GM19468 (cell line): ENCODE measurements at regions not wholly inside any gene's neighbourhood (a gene's known extent, or its start where the extent isn't known, plus 50 kb on each side); places are given as distances from the start of the nearest gene placed in this dataset.
"Not testable (repeated sequence)": the region's sequence is repeated elsewhere in the genome, so short reads cannot be mapped to it uniquely, and the experiment has no call there.

Source experiments
- ATAC-seq: cut with Tn5 transposase; IDR thresholded peaks from one replicate; pipeline ENCODE4 v1.9.1; 2021; ENCODE audit warnings: mild to moderate bottlenecking, moderate library complexity, moderate number of reproducible peaks; ENCODE audit not compliant: unreplicated experiment; ENCODE audit errors: extremely low read depth

DNA sequence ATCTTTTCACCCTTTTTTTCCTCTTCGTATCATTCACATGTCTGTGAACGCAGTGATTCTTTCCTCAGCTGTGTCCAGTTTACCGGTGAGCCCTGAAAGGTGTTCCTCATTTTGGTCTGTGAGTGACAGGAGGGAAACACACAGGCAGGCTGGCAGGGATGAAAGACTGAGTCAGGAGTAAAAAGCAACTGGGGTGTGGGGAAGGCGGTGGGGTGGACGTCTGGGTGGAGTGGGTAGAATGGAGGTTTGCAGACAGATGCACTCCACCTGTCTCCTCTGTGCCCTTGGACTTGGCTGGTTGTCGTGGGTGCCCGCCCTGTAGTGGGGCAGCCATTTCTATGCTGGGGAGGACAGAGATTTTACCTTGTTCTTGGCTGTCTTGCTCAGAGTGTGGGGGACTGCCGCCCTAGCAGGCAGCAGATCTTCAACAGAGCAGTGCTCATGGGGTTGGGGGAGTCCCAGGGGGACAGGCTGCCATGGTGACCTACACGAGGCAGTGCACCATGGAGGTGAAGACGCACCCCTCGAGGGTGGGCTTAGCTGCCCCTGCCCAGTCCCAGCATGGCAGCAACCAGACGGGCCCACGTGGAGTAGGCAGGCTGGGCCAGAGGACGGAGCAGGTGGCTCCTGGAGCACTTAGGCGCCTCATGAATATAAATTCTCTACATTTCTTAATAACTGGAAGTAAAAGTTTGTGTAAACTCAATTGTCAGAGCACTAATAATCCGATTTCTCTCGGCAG lies 603.7 kb downstream of the TBC1D22A start:
- ATAC-seq, result no peak

DNA sequence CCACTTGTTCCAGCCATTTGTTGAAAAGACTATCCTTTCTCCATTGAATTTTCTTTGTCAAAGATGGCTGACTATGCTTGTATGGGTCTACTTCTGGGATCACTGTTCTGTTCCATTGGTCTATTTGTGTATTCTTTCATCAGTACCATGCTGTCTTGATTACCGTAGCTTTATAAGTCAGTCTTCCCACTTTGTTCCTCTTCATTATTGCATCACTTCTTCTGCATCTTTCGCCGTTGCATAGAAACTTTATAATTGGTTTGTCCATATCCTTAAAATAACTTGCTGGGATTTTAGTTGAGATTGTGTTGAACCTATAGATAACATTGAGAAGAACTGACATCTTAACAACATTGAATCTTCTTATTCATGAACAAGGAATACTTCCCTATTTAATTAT lies 598.8 kb downstream of the TBC1D22A start:
- no peak for ATAC-seq

DNA sequence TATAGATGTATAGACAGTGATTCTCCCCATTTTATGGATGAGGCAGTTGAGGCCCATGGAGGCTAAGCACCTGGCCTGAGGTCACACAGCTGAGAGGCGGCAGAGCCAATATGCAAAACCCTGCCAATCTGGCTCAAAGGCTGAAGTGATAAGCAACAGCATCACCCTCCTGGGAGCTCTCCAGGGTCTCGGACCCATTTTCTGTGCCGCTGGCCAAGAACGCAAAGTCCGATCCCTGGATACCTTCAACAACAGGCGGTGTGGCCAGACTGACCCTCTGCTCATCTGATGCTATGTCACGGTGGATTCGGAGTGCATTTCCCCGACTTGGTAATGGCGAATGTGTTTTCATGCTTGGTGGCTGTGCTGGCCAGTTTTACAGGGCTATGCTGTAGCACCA lies 595.0 kb downstream of the TBC1D22A start:
- no peak for ATAC-seq

DNA sequence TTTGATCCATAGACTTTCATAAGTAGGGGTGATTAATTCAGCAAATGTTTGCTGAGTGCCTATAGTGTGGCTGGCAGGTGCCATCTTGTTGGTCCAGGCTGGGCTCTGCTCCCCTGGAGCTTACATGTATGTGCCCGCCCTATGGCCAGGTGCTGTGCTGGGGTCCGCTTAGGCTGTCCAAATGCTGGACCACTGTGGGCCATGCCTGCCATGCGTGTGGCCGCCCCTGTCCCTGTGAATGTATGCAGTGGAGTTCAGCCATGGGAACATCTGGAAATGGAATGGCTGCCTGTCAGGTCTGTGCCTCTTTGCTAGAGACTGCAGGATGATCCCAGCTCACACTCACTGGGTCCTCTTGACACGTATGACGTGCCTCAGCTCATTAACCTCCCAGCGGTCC lies 594.6 kb downstream of the TBC1D22A start:
- no peak for ATAC-seq

DNA sequence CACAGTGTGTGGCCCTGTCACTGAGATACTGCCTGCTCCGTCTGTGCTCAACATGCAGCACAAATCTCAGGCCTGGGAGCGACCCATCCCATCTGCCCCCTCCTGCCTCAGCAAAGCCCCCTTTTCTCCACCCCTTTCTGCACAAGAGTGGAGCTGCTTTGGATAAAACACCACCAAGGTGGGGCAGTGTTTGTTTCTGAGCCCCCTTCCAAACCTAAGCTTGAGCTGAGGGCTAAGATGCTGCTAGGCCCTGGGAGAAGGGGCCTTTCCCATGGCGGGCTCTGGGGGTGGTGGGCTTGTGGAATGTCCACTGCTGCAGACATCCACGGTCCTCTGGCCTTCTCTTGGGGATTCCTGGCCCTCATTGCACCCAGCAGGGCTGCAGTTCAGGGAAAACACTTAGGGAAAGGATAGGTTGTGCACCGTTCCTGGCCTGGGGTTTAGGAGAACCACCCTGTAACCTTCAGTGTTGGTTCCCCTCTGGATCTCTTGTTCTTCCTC lies 594.1 kb downstream of the TBC1D22A start:
- no peak for ATAC-seq

DNA sequence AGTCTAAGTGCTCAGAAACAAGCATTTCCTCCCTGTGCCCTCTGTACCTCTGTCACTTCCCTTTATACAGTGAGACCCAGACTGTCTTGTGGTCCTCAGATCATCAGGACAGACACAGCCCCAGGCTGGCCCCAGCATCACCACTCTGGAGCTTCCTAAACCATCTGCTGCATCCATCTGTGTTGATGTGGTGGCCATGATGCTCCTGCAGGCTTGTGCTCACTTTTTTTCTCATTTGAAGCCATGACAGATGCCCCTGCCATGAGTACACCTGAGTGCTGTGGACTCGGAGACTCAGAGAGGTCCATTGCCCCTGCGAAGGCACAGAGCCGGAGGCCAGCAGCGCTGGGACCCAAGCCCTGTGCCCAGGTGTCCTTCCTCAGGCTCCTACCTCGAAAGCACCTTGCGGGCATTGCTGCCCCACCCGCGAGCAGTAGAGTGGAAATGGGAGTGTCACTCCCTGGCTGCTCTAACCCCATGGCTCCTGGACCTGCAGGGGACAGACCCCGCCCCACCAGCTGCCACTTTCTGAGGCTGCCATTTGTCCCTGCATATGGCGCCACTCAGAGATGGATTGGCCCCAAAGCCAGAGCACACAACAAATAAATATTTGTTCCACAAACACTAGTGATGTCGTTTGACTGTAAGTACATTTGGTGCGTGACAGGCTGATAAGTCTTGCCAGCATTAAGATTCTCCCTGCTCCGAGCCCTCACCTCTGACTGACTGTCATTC lies 593.5 kb downstream of the TBC1D22A start:
- ATAC-seq, result no peak

DNA sequence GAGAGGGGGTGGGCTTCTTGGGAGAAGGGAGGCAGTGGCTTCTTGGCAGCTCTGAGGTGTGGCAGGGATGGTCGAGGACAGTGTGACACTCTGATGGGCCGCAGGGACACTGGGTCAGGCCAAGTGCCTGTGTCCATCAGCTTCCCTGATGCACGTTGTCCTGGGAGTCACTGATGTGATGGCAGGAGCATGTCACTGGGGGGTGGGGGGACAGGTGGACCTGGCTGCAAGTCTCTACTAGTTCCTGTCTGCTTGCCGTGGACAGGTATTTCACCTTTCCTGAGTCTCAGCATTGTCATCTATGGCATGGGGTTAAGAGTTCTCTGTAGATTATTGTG lies 592.9 kb downstream of the TBC1D22A start:
- ATAC-seq, result no peak

DNA sequence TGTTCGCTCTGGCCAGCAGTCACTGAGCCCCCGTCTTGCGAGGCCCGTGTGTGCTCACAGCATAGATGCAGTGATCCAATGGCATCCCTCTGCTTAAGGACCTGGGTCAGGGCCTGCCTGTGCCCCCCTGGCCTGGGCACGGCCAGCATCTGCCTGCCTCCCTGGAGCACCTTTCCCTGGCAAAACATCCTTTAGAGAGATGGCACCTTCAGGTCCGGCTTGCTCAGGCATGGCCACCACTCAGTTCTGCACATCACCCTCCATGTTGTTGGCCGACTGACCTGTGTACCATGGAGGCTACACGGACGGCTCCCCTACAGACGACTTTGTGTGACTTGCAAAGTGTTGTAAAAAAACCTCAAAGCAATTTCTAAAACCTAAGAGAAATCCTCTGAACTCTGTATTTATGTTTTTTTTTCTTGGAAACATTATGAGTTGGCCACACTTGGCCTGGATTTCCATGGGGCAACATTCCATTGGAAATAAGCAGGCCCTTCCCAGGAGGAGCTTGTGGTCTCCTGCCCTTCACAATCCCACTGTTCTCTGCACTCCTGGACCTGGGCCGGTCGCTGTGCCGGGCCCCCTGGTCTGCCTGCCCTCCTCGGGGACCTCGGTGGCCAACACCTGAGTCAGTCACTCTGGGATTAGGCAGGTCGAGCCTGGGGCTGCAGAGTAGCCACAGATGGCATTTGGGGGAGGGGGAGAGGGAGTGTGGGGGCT lies 592.4 kb downstream of the TBC1D22A start:
- ATAC-seq, result no peak

DNA sequence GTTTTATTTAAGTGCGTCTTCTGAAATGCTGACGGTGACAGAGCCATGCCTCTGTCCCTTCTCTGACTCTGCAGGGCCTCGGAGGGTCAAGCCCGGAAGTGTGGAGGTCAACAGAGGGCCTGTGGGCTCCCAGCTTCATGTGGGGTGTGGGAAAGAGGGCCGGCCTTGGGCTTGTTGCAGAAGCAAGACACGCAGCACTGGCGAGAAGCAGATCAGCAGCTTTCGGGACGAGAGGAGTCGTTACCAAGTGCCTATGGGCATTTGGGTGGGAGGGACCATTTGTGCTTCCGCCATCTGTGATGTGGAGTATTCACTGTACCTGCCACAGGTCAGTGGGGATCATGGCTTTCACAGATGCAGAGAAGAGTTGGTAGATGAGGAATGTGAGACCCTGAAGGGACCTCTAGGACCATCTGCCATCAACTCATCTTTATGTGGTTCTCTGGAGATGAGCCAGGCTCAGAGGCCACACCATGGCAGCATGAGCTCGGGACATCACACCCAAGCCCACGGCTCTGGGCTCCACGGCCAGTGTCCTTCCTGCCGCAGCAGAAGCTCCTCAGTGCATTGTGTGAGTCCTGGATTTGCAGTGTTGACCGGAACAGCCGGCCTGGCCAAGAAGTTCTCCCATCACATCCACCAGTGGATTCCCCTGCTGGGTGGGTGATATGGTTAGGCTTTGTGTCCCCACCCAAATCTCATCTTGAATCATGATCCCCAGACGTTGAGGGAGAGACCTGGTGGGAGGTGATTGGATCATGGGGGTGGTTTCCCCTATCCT lies 590.7 kb downstream of the TBC1D22A start:
- no peak for ATAC-seq

DNA sequence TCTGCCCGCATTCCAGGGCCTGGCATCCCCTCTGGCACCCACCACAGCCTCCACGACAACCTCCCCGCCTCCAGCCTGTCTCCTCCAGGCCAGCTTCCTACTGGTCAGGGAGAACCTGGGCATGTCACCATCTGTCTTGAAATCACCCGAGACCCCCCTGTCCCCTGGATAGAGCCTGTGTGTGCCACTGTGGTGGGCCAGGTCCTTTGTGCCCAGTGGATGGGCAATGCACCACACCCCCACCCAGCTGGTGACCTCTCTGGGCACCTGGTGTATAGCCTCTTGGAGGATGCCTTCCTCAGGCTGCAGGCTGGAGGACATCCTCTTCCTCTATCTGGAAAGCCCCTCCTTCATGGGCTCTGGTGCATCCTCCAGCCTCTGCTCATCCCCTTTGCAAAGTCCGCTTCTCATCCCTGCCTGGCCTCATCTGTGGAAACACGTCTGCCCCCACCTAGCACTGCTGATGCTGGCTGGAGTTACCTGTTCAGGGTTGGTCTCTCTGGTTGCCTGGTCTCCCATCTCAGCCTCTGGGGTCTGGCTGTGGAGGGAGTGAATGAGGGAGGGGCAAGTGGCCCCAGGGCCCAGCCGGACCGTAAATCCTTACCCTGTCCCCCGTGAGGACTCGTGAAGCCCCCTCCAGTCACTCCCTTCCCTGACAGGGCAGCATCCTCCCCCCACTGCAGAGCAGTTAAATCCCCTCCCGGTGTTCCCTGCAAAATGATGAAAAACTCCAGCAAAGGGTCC lies 589.6 kb downstream of the TBC1D22A start:
- ATAC-seq, result no peak

DNA sequence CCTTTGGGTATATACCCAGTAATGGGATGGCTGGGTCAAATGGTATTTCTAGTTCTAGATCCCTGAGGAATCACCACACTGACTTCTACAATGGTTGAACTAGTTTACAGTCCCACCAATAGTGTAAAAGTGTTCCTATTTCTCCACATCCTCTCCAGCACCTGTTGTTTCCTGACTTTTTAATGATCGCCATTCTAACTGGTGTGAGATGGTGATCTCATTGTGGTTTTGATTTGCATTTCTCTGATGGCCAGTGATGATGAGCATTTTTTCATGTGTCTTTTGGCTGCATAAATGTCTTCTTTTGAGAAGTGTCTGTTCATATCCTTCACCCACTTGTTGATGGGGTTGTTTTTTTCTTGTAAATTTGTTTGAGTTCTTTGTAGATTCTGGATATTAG lies 583.8 kb downstream of the TBC1D22A start:
- ATAC-seq, result not testable (repeated sequence)

DNA sequence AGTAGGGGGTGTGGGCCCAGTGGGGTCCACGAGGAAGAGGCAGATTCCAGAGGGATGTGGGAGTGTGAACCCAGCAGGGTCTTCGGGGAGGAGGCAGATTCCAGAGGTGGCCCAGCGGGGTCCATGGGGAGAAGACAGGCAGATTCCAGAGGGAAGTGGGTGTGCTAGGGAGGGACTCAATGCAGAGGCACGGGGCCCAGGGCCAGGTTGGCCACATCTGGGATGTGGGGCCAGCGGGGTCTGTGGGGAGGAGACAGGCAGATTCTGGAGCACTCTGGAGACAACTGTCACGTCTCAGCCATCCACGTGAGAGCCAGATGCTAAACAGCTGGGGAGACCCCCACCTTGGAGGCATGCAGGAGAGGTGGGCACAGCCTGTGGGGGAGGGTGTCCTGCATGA lies 582.6 kb downstream of the TBC1D22A start:
- ATAC-seq, result no peak

DNA sequence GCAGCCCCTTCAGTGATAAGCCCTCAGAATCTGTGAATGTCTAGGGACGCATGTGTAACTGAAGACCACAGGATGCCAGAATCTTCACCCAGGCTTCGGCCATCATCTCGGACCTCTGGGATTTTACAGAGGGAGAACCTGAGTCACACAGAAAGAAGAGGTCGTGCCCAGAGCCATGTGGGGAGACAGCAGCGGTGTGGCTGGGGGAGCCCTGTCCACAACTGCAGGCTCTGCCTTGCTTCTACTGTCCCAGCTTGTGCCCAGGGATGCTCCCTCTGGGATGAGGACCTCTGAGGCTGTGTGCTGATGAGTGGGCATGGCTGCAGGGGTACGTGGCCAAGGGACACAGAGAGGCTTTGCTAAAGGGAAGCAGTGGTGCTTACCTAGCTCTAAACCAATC lies 582.0 kb downstream of the TBC1D22A start:
- ATAC-seq, result no peak

DNA sequence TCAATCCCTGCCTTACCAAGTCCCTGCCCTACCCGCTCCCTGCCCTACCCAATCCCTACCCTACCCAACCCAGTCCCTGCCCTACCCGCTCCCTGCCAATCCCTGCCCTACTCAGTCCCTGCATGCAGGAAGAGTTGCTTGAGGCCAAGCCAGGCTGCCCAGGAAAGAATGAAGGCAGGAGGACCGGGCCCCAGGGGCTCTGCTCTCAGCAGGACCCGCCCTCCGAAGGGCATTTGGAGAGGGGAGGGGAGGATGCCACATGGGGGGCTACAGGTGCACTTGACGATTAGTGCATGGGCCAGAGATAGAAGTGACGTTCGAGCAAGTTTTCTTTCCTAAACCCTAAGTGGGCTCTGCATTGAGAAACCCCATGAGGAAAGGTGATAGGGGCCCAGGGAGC lies 581.2 kb downstream of the TBC1D22A start:
- no peak for ATAC-seq

DNA sequence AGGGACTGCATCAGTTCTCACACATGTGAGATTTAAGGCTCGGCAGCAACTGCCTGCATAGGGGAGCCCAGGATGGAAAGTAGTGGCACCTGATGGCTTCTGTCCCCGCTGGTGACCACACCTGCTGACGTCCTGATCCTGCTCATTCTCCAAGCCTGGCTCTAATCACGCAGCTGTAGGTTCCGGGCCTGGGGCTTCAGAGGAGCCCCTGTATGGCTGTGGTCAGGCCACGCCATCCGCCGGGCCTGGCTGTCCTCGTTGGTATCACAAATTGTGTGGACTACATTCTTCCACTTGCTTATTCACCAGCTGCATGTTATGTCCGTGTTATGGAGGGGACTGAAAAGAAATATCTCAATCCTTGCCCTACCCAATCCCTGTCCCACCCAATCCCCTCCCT lies 580.0 kb downstream of the TBC1D22A start:
- ATAC-seq, result no peak

DNA sequence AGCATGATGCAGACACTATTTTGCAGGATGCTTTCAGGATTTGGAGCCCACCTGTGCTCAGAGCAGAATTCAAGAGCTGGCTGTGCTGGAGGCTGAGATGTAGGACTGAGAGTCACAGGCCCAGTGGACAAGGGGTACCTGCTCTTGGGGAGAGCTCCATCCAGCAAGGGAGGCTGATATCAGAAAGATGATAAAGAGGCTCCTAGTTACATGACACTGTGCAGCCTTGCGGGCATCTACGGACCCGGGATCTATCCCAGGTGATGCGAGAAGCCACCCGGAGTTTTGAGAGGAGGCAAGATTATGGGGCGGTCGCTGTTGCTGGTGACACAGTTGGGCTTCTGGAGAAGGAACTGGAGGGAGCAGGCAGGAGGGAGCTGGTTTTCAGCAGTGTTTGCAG lies 579.0 kb downstream of the TBC1D22A start:
- ATAC-seq, result no peak

DNA sequence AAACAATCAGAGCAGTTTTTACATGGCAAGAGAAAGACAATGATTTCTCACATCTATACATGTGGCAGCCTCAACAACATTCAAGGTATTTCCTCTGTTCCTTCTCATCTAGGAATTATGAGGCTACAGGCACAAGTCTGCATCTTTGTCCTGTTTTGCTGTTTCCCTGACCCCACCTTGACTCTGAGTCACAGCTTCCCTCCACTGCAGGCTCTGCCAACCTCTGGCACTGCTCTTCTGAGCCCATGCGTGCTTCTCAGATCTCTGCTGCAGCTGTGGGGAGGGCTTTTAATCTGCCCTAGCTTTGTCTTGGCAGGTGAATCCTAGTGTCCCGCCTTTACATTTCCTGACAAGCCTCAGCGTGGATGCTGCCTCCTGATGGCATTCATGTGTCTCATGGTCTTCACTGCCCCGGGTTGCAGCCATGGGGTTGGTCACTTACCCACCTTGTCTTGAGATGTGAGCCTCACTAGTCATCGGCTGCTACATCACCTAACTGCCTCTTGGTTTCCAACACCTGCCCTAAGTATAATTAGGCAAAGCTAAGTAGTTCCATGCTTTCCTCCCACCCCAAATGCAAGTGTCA lies 578.5 kb downstream of the TBC1D22A start:
- ATAC-seq, result no peak

DNA sequence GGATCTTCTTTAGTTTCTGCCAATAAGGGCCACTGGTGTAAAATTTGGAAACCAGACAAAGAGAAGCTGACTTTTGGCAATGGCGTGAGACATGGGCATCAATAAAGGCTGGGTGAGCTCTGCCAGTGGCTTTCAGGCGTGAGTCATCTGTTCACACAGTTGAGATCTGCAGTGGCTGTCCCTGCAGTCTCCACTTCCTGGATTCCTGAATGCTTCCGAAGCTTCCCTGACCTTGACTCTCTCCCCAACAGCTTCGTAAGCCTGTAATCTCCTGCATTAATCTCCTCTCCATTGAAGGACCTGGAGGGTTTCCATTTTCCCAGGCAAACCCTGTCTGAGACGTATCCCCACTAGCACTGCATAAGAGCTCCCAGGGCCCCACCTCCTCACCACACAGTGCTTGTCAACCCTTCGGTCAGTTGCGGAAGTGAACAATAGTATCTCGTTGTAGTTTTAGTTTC lies 574.7 kb downstream of the TBC1D22A start:
- no peak for ATAC-seq

DNA sequence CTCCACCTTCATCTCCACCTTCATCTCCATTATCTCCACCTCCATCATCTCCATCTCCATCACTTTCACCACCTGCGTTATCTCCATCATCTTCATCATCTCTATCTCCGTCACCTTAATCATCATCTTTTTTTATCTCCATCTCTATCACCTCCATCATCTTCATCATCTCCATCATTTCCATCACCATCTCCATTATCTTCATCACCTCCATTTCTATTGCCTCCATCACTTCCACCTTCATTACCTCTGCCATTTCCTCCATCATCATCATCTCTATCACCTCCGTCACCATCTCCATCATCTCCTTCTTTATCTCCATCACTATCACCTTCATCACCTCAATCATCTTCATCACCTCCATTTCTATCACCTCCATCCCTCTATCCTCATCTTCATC lies 573.5 kb downstream of the TBC1D22A start:
- ATAC-seq, result no peak
